ENCODE measurements at regions not wholly inside any gene's neighbourhood (a gene's known extent, or its start where the extent isn't known, plus 50 kb on each side); places are given as distances from the start of the nearest gene placed in this dataset.

- DNase-seq: no peak
Observed at GRCh38 chr7:441684-442421, 77.8 kb downstream of the PDGFA start.

- no peak for DNase-seq
Observed at GRCh38 chr7:442457-442856, 77.2 kb downstream of the PDGFA start.

DNA sequence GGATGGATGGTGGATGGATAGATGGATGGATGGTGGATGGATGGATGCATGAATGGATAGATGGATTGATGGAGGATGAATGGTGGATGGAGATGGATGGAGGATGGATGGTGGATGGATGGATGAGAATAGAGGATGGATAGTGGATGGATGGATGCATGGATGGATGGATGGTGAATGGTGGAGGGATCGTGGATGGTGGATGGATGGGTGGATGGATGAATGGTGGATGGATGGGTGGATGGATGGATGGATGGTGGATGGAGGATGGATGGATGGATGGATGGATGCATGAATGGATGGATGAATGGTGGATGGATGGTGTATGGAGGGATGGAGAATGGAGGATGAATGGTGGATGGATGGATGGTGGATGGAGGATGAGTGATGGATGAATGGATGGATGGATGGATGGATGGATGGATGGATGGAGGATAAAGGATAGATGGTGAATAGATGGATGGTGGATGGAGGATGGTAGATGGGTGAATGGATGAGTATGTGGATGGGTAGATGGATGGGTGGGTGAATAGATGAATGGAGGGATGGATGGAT lies 76.3 kb downstream of the PDGFA start:
- DNase-seq: no peak

DNA sequence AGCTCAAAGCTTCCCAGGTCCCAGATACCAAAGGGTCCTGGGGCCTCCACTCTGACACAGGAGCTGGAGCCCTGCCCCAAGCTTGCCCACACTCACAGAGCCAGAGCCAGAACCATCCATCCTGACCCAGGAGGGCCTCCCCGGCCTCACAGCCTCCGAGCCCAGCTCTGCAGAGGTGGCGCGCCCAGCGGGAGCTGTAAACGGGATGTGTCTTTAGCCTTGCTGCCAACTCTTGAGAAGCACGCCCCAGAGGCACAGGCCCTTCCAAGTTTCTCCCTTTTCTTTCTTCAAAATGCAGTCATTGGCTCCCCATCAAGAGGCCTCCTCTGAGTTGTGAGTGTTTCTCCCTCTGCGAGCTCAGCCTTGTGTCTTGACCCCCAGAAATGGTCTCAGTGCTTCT lies 75.0 kb downstream of the PDGFA start:
- no peak for DNase-seq

DNA sequence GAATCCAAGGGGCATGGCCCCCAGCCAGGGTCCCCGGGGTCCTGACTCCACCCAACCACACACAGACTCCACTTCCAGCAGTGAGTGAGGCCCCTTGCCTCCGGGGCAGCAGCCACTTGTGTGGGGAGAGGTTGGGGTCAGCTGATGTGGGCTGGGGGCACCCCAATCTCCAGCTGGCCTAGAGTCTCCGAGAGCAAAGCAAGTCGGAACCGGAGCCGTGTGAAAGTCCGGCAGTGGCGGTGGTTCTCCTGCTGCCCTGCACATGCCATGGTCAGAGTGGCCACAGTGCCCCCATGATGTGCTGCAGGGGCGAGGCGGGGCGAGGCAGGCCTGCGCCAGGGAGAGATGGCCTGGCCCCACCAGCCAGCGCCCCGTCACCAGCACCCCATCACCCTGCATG lies 74.6 kb downstream of the PDGFA start:
- DNase-seq: no peak

- no peak for DNase-seq
Observed at GRCh38 chr7:445563-446288, 73.9 kb downstream of the PDGFA start.

DNA sequence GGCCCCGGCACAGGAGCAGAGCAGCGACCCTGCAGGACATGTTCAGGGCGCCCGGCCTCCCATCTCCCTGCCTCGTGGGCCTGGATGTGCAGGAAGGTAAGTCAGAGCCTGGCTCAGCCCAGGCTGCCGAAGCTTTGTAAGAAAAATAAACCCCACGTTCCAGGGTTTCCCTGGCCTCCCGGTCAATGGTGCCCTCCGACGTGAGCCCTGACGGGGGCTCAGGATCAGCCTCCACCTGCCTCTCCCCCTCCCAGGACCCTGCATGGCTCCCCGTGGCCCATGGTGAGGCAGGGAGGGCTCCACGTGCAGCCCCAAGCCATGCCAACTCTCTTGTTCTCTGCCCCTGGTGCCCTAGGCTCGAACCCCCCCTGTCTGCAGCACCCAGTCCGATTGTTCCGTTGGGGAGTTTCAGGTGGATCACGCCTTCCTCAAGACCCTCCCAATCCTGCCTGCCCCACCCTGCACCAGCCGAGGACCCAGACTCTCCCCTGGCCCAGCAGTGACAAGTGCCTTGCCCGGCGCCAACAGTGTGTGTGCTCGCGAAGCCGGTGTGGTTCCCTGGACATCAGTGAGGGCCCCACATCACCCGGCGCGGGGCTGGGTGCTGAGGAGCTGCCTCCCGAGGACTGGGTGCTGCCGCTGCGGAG lies 73.2 kb downstream of the PDGFA start:
- DNase-seq: no peak
